Upper lobe of left lung (tissue), 6 donors: ENCODE measurements at regions not wholly inside any gene's neighbourhood (a gene's known extent, or its start where the extent isn't known, plus 50 kb on each side); places are given as distances from the start of the nearest gene placed in this dataset.

Experiments
- ATAC-seq, 2 donors: fragments of 200-7000 bp; cut with Tn5 transposase; one replicate each; pipeline ENCODE4 v1.9.1; 2022; ENCODE audit warnings: mild to moderate bottlenecking in 2 of 2, moderate library complexity in 2 of 2; ENCODE audit not compliant: low FRiP score in 2 of 2
- DNase-seq, 2 donors: peaks; one replicate each; pipeline ENCODE4 v3.0.0-alpha.2; 2019 to 2020
- H3K27ac ChIP-seq, 4 donors: fragments of 200-600 bp; sonication (generic); one replicate each; pipeline ENCODE4 v1.5.1; 2016 to 2019
- H3K27me3 ChIP-seq, 4 donors: fragments of 200-600 bp; sonication (generic); one replicate each; pipeline ENCODE4 v1.5.1; 2017 to 2019
- H3K36me3 ChIP-seq, 4 donors: fragments of 200-600 bp; sonication (generic); one replicate each; pipeline ENCODE4 v1.5.1; 2016 to 2019
- H3K4me1 ChIP-seq, 4 donors: fragments of 200-600 bp; sonication (generic); one replicate each; pipeline ENCODE4 v1.5.1; 2018 to 2019
- H3K4me3 ChIP-seq, 4 donors: fragments of 200-600 bp; sonication (generic); one replicate each; pipeline ENCODE4 v1.5.1; 2017 to 2019; ENCODE audit warnings: mild to moderate bottlenecking in 2 of 4, moderate library complexity in 1 of 4
- H3K9me3 ChIP-seq, 4 donors: fragments of 200-600 bp; sonication (generic); one replicate each; pipeline ENCODE4 v1.5.1; 2018 to 2019
- CTCF ChIP-seq, 6 experiments: fragments of 450-650 bp in 4 of 6; fragments of 200-600 bp in 2 of 6; sonication (generic) in 2 of 6; IDR thresholded peaks; one replicate each; pipeline ENCODE4 v1.5.1; 2016 to 2019; ENCODE audit warnings: antibody characterized with exemption in 6 of 6
- EP300 ChIP-seq, 4 donors: sonication (generic); formaldehyde crosslinking; IDR thresholded peaks; one replicate each; pipeline ENCODE4 v1.5.1; 2017; ENCODE audit warnings: antibody characterized with exemption in 4 of 4, control low read depth in 2 of 4
- POLR2A ChIP-seq, 4 donors: fragments of 450-650 bp; IDR thresholded peaks; one replicate each; pipeline ENCODE4 v1.5.1; 2016 to 2017; ENCODE audit warnings: antibody characterized with exemption in 4 of 4, mild to moderate bottlenecking in 2 of 4
- POLR2AphosphoS5 ChIP-seq, 2 donors: sonication (generic); formaldehyde crosslinking; IDR thresholded peaks; one replicate each; pipeline ENCODE4 v1.5.1; 2017; ENCODE audit warnings: antibody characterized with exemption in 2 of 2
- WGBS, 2 donors: methylation state at CpG; one replicate each; pipeline ENCODE4 v1.1.5; 2017 to 2018; 5-methylcytosine and 5-hydroxymethylcytosine counted together
- donor health status: DM: no; HTN: no; CAD: no; lungs with moderate emphysema.
- donor health status: DM: no; HTN: yes; CAD: no; lungs with severe emphysema.

- ATAC-seq (no peak), DNase-seq (no peak)
- no peak overlapping the region for H3K27ac ChIP-seq
- H3K4me1 ChIP-seq = no peaks in the 10 kb centered on the region
- 87% methylated on average over 3 of the region's 3 CpGs for WGBS, 2 donors
- H3K27me3 ChIP-seq = no peaks in the 10 kb centered on the region
- TF ChIP-seq POLR2AphosphoS5 (IDR thresholded peaks at IDR 0.05) (no peak), POLR2A (IDR thresholded peaks at IDR 0.05) (no peak), EP300 (IDR thresholded peaks at IDR 0.05) (no peak), CTCF (IDR thresholded peaks at IDR 0.05) (no peak)
- H3K9me3 ChIP-seq = peaks cover 0 to 7% (median 2%) of the 10 kb centered on the region in 4 donors
- no peaks in the 10 kb centered on the region for H3K36me3 ChIP-seq
- no peak overlapping the region for H3K4me3 ChIP-seq
Observed at GRCh38 chr11:38867338-38867737, 2269.3 kb upstream of the RAG2 start.

GRCh38 chr11:38865922-38866321 is 2267.9 kb upstream of the RAG2 start:
- H3K27me3 ChIP-seq = no peaks in the 10 kb centered on the region
- no peak for ATAC-seq
- WGBS, 2 donors = 82 to 88% methylated on average over 2 of the region's 2 CpGs

GRCh38 chr11:38842991-38843390 is 2245.0 kb upstream of the RAG2 start:
- Histone ChIP-seq H3K27me3 (no peaks in the 10 kb centered on the region), H3K4me1 (no peaks in the 10 kb centered on the region), H3K36me3 (no peaks in the 10 kb centered on the region), H3K27ac (no peak overlapping the region), H3K9me3 (no peaks in the 10 kb centered on the region), H3K4me3 (no peak overlapping the region)
- no peak for ATAC-seq
- TF ChIP-seq EP300 (IDR thresholded peaks at IDR 0.05) (no peak), POLR2AphosphoS5 (IDR thresholded peaks at IDR 0.05) (no peak), POLR2A (IDR thresholded peaks at IDR 0.05) (no peak), CTCF (IDR thresholded peaks at IDR 0.05) (no peak)
- no peak for DNase-seq
- 50 to 63% methylated on average over 2 of the region's 2 CpGs for WGBS, 2 donors

More at GRCh38 chr11:38865922-38866321, 2267.9 kb upstream of the RAG2 start:
- Histone ChIP-seq H3K4me3 (no peak overlapping the region), H3K27ac (no peak overlapping the region), H3K36me3 (no peaks in the 10 kb centered on the region), H3K9me3 (peaks cover 0 to 7% (median 2%) of the 10 kb centered on the region in 4 donors), H3K4me1 (no peaks in the 10 kb centered on the region)
- TF ChIP-seq POLR2AphosphoS5 (IDR thresholded peaks at IDR 0.05) (no peak), POLR2A (IDR thresholded peaks at IDR 0.05) (no peak), CTCF (IDR thresholded peaks at IDR 0.05) (no peak), EP300 (IDR thresholded peaks at IDR 0.05) (no peak)
- no peak for DNase-seq

GRCh38 chr11:38839071-38839470 is 2241.0 kb upstream of the RAG2 start:
- TF ChIP-seq CTCF (IDR thresholded peaks at IDR 0.05) = no peak
- no peak for TF ChIP-seq POLR2AphosphoS5 (IDR thresholded peaks at IDR 0.05)
- no peak for TF ChIP-seq EP300 (IDR thresholded peaks at IDR 0.05)
- TF ChIP-seq POLR2A (IDR thresholded peaks at IDR 0.05) = no peak
- 76 to 83% methylated on average over 3 of the region's 3 CpGs for WGBS, 2 donors
- no peaks in the 10 kb centered on the region for H3K27me3 ChIP-seq
- no peak overlapping the region for H3K4me3 ChIP-seq
- H3K4me1 ChIP-seq = no peaks in the 10 kb centered on the region
- ATAC-seq (no peak), DNase-seq (no peak)
- H3K27ac ChIP-seq = no peak overlapping the region
- no peaks in the 10 kb centered on the region for H3K9me3 ChIP-seq
- no peaks in the 10 kb centered on the region for H3K36me3 ChIP-seq

- DNase-seq (no peak), ATAC-seq (no peak)
- Histone ChIP-seq H3K27ac (no peak overlapping the region), H3K4me1 (no peaks in the 10 kb centered on the region), H3K4me3 (no peak overlapping the region), H3K9me3 (no peaks in the 10 kb centered on the region), H3K27me3 (no peaks in the 10 kb centered on the region), H3K36me3 (no peaks in the 10 kb centered on the region)
- TF ChIP-seq POLR2AphosphoS5 (IDR thresholded peaks at IDR 0.05) (no peak), CTCF (IDR thresholded peaks at IDR 0.05) (no peak), POLR2A (IDR thresholded peaks at IDR 0.05) (no peak)
- 80 to 88% methylated on average over 4 of the region's 4 CpGs for WGBS, 2 donors
Observed at GRCh38 chr11:38835966-38836365, 2237.9 kb upstream of the RAG2 start.
